Lower leg skin (tissue), 4 donors: ENCODE measurements at regions not wholly inside any gene's neighbourhood (a gene's known extent, or its start where the extent isn't known, plus 50 kb on each side); places are given as distances from the start of the nearest gene placed in this dataset.

Source experiments
- DNase-seq, 2 donors: peaks; one replicate each; pipeline ENCODE4 v3.0.0-alpha.2; 2019; ENCODE audit warnings: low spot score in 2 of 2
- H3K4me3 ChIP-seq: fragments of 200-600 bp; sonication (generic); 2 replicates; pipeline ENCODE4 v1.5.1; 2017; ENCODE audit warnings: mild to moderate bottlenecking, low read depth; ENCODE audit not compliant: poor library complexity, severe bottlenecking
- CTCF ChIP-seq, 3 donors: fragments of 450-650 bp; IDR thresholded peaks; one replicate each; pipeline ENCODE4 v1.5.1; 2016; ENCODE audit warnings: antibody characterized with exemption in 3 of 3, mild to moderate bottlenecking in 3 of 3, moderate library complexity in 2 of 3
- POLR2A ChIP-seq, 2 donors: fragments of 450-650 bp; IDR thresholded peaks; one replicate each; pipeline ENCODE4 v1.6.1; 2016 to 2017; ENCODE audit warnings: antibody characterized with exemption in 2 of 2, mild to moderate bottlenecking in 1 of 2, moderate library complexity in 1 of 2
- WGBS, 2 donors: methylation state at CpG; one replicate each; pipeline ENCODE4 v1.1.5; 2018; 5-methylcytosine and 5-hydroxymethylcytosine counted together
- intact Hi-C: fragments of 100-400 bp; cut with DNase I; formaldehyde crosslinking; loops from one replicate; pipeline ENCODE4 v1.15.0; 2023; ENCODE audit warnings: low total_unique reads

DNA sequence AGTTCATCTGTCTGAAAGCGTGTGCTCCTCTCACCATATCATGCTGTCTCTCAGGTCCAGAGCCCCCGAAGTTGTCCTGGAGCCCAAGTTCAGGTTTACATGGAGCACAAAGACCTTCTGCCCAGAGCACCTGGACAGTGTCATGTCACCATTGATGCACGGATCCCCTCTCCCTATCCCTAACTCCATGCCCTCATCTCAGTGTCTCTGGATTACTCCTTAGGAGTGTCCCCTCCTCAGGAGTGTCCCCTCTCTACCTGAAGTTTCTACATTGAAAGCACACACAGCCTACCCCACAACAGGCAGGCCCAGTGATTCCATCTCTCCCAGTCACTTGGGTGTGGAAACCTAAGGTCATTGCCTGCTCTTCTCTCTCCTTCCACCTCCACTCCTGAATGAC, 144.1 kb upstream of the NCKAP5 start:
- H3K4me3 ChIP-seq: no peak overlapping the region
- TF ChIP-seq CTCF (IDR thresholded peaks at IDR 0.05) (no peak), POLR2A (IDR thresholded peaks at IDR 0.05) (no peak)
- no peak for DNase-seq
- intact Hi-C loops: no loop called here
- 85 to 96% methylated on average over 3 of the region's 3 CpGs for WGBS, 2 donors

DNA sequence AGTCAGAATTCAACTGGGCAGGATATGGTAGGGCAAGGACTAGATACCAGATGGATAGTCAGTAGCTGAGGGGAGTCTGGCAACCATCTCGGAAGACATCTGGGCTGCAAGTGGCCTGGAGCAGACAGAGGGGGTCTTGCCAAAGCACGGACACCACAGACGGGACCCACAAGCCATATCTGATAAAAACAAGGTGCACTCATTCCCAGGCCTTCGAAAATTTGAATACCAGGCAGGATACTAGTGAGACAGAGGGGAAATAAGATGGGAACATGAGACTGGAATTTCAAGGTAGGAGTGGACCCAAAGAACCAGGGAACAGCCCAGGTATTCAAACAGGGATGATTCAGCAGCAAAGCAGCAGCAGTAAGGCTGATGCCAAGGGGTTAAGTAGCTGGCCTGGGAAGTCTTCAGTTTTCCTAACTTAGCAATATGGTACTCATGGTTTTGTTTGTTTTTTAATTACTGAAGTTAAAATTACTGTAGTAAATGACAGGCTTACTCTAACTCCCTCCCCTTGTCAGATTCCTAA, 144.9 kb upstream of the NCKAP5 start:
- TF ChIP-seq POLR2A (IDR thresholded peaks at IDR 0.05): no peak
- no peak for TF ChIP-seq CTCF (IDR thresholded peaks at IDR 0.05)
- 85 to 91% methylated on average over 4 of the region's 4 CpGs for WGBS, 2 donors
- no peak overlapping the region for H3K4me3 ChIP-seq
- intact Hi-C loops: no loop called here
- no peak for DNase-seq

- H3K4me3 ChIP-seq: no peak overlapping the region
- TF ChIP-seq POLR2A (IDR thresholded peaks at IDR 0.05): no peak
- no peak for TF ChIP-seq CTCF (IDR thresholded peaks at IDR 0.05)
- no peak for DNase-seq
- WGBS, 2 donors: 49 to 61% methylated on average over 3 of the region's 3 CpGs
- intact Hi-C loops: no loop called here
Observed at GRCh38 chr2:133716166-133716565, 147.9 kb upstream of the NCKAP5 start.

DNA sequence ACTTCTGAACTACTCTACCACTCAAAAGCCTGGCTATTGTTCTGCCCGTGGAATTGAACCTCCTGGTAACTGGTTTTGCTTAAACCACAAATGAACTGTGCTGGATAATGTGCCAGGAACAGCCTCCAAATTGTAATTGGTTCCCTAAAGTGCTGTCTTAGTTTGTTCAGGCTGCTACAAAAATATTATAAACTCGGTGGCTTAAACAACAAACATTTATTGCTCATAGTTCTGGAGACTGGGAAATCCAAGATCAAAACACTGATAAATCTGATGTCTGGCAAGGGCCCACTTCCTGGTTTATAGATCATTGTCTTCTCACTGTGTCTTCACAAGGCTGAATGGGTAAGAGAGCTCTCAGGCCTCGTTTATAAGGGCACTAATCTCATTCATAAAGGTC, 149.2 kb upstream of the NCKAP5 start:
- intact Hi-C loops: no loop called here
- no peak for DNase-seq
- TF ChIP-seq CTCF (IDR thresholded peaks at IDR 0.05) (no peak), POLR2A (IDR thresholded peaks at IDR 0.05) (no peak)
- WGBS, 2 donors: 34 to 36% methylated on average over 3 of the region's 3 CpGs
- H3K4me3 ChIP-seq: no peak overlapping the region

DNA sequence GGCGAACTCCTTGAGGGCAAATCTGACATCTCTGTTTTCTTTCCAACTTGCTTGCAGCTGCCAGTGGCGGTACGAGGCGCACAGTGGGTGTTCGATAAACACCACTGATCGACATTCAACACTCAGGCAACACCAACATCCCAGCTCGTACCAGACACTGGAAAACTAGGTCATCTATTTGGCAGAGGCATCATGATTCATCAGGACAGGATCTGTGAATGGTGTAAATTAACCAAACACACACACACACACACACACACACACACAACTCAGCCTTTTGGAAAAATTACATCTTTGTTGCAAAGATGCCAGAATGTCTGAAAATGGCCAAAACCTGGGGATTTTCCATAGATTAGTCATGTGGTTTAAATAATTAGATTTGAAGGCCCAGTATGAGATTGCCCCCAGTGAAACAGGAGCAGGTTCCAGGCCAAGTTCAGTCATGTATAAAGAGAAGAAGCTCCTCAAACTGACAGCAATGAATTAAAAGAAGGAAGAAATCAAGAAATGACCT, 150.5 kb upstream of the NCKAP5 start:
- DNase-seq: peak in 1 of 2 donors; percentile 22
- TF ChIP-seq POLR2A (IDR thresholded peaks at IDR 0.05): no peak
- no peak for TF ChIP-seq CTCF (IDR thresholded peaks at IDR 0.05)
- WGBS, 2 donors: 21 to 27% methylated on average over 7 of the region's 7 CpGs
- no peak overlapping the region for H3K4me3 ChIP-seq
- intact Hi-C loops: no loop called here

DNA sequence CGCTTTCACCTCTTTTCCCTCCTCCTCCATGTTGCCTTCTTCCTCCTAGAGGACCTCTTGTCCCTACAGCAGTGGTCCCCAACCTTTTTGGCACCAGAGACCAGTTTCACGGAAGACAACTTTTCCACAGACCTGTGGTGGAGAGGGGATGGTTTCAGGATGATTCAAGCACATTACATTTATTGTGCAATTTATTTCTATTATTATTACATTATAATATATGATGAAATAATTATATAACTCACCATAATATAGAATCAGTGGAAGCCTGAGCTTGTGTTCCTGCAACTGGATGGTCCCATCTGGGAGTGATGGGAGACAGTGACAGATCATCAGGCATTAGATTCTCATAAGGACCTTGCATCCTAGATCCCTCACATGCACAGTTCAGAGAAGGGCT, 152.2 kb upstream of the NCKAP5 start:
- TF ChIP-seq POLR2A (IDR thresholded peaks at IDR 0.05) (no peak), CTCF (IDR thresholded peaks at IDR 0.05) (no peak)
- intact Hi-C loops: no loop called here
- 87 to 90% methylated on average over 2 of the region's 2 CpGs for WGBS, 2 donors

More for the DNA sequence above, 152.2 kb upstream of the NCKAP5 start:
- DNase-seq: no peak
- H3K4me3 ChIP-seq: no peak overlapping the region
